Mucosa of stomach (tissue), 1 donor: ENCODE measurements at regions not wholly inside any gene's neighbourhood (a gene's known extent, or its start where the extent isn't known, plus 50 kb on each side); places are given as distances from the start of the nearest gene placed in this dataset.

Experiments
- H3K27me3 ChIP-seq: one replicate; pipeline ENCODE4 v1.7.0; 2013; ENCODE audit warnings: mild to moderate bottlenecking, low read length; ENCODE audit not compliant: control insufficient read depth, insufficient read depth
- H3K36me3 ChIP-seq: one replicate; pipeline ENCODE4 v1.7.0; 2013; ENCODE audit warnings: low read length; ENCODE audit not compliant: control insufficient read depth, insufficient read depth
- H3K4me1 ChIP-seq: one replicate; pipeline ENCODE4 v1.7.0; 2013; ENCODE audit warnings: mild to moderate bottlenecking, low read length; ENCODE audit not compliant: control insufficient read depth, insufficient read depth
- H3K4me3 ChIP-seq: one replicate; pipeline ENCODE4 v1.7.0; 2013; ENCODE audit warnings: low read length
- H3K9ac ChIP-seq: one replicate; pipeline ENCODE4 v1.7.0; 2013; ENCODE audit warnings: mild to moderate bottlenecking, low read length, moderate library complexity
- H3K9me3 ChIP-seq: one replicate; pipeline ENCODE4 v1.7.0; 2013; ENCODE audit warnings: mild to moderate bottlenecking, low read length, moderate library complexity; ENCODE audit not compliant: control insufficient read depth
- donor health status: Pancreatic carcinoma.

GRCh38 chr9:16309469-16310271 is 560.8 kb downstream of the BNC2 start:
- Histone ChIP-seq H3K27me3 (no peaks in the 10 kb centered on the region), H3K4me1 (no peaks in the 10 kb centered on the region), H3K36me3 (no peaks in the 10 kb centered on the region), H3K4me3 (no peak overlapping the region), H3K9me3 (no peaks in the 10 kb centered on the region), H3K9ac (no peak overlapping the region)

DNA sequence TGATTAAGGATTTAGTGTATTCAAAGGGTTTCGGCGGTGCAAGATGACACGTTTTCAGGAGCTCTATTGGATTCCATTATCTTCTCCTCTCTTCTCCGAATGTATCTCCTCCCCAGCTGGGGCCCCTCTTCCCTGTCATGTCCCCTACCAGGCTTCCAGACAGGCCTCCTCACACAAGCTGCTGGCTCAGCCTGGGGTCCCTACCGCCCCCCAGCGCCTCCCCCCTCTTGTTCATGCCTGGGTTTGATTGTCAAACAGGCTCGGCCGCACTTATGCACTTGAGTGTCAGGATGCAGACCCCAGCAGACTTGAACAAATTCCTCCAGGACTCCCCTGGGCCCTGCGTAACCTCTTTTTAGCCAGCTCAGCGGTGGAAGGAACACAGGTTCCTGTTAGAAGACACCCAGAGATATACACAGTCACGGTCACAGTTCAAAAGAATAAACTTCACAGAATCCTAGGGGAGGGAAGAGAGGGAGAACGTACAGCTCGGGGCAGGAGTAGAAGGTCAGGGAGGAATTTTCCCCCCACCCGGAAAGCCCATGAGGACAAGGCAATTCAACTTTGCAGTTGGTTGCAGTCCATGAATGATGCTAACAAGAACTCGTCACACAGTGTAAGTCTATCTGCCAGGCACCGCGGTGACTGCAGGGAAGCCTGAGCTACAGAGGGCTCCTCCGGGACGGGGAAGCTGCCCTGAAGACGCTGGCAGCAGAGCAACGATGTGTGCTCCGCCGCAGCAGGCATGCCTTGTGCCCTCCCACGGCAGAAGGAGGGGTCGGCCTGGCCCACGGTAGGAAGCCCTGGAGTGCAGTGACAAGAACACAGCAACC is 560.0 kb downstream of the BNC2 start:
- no peaks in the 10 kb centered on the region for H3K36me3 ChIP-seq
- no peak overlapping the region for H3K9ac ChIP-seq
- H3K9me3 ChIP-seq: no peaks in the 10 kb centered on the region
- no peak overlapping the region for H3K4me3 ChIP-seq
- H3K4me1 ChIP-seq: no peaks in the 10 kb centered on the region
- H3K27me3 ChIP-seq: no peaks in the 10 kb centered on the region

- H3K9me3 ChIP-seq: no peaks in the 10 kb centered on the region
- no peak overlapping the region for H3K4me3 ChIP-seq
- no peaks in the 10 kb centered on the region for H3K36me3 ChIP-seq
- no peak overlapping the region for H3K9ac ChIP-seq
- H3K27me3 ChIP-seq: no peaks in the 10 kb centered on the region
- no peaks in the 10 kb centered on the region for H3K4me1 ChIP-seq
Measured at GRCh38 chr9:16312116-16312515, 558.4 kb downstream of the BNC2 start.

- no peaks in the 10 kb centered on the region for H3K27me3 ChIP-seq
- no peaks in the 10 kb centered on the region for H3K9me3 ChIP-seq
- H3K4me3 ChIP-seq: no peak overlapping the region
- no peaks in the 10 kb centered on the region for H3K36me3 ChIP-seq
- no peak overlapping the region for H3K9ac ChIP-seq
- H3K4me1 ChIP-seq: no peaks in the 10 kb centered on the region
Measured at GRCh38 chr9:16312962-16313546, 557.4 kb downstream of the BNC2 start.

GRCh38 chr9:16314476-16314875 is 556.0 kb downstream of the BNC2 start:
- H3K27me3 ChIP-seq: no peaks in the 10 kb centered on the region
- no peaks in the 10 kb centered on the region for H3K9me3 ChIP-seq
- H3K36me3 ChIP-seq: no peaks in the 10 kb centered on the region
- H3K9ac ChIP-seq: no peak overlapping the region
- no peaks in the 10 kb centered on the region for H3K4me1 ChIP-seq
- no peak overlapping the region for H3K4me3 ChIP-seq

- H3K9ac ChIP-seq: no peak overlapping the region
- no peak overlapping the region for H3K4me3 ChIP-seq
- no peaks in the 10 kb centered on the region for H3K27me3 ChIP-seq
Measured at GRCh38 chr9:16315720-16316119, 554.8 kb downstream of the BNC2 start.

GRCh38 chr9:16316456-16316855 is 554.0 kb downstream of the BNC2 start:
- Histone ChIP-seq H3K27me3 (no peaks in the 10 kb centered on the region), H3K4me3 (no peak overlapping the region), H3K9me3 (no peaks in the 10 kb centered on the region), H3K4me1 (no peaks in the 10 kb centered on the region), H3K36me3 (no peaks in the 10 kb centered on the region), H3K9ac (no peak overlapping the region)

More at GRCh38 chr9:16315720-16316119, 554.8 kb downstream of the BNC2 start:
- Histone ChIP-seq H3K9me3 (no peaks in the 10 kb centered on the region), H3K36me3 (no peaks in the 10 kb centered on the region), H3K4me1 (no peaks in the 10 kb centered on the region)

DNA sequence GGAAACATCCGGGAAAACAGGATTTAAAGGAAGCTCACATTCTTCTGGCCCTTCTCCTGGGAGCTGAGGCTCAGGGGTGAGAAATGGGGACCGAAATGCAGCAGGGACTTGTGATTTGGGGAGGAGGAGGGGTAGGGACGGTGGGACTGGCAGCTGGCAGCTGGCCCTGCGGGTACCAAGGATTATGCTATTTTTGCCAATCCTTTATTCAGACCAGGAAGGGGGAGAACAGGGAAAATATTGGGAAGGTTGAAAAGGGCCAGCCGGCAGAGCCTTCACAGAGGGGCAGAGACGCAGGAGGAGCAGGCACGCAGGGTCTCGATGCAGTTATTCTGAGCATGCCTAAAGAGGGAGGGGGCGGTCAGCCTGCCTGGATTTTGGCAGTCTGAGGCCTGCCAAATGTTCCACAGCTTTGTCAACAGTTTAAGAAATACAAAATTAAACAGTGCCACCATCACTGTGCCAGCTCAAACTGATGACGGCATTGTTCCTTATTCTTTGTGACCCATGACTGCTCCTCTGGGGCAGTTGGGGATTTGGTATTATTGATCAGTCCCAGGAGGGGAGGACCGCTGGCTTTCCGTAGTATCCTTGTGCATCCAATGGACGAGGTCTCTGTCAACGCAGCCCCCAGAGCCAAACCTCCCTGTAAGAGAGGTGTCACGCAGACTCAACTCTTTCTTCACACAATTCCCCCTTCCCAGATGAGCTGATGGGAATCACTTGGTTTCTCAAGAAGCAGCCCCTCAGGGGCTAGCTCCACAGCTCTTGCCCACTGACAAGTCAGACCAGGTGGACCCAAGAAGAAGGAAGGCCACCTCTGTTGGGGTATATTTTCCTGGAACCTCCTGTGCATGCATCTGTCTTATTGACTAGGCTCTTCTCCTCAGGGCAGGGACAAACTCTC is 553.3 kb downstream of the BNC2 start:
- no peaks in the 10 kb centered on the region for H3K27me3 ChIP-seq
- H3K4me1 ChIP-seq: no peaks in the 10 kb centered on the region
- H3K4me3 ChIP-seq: no peak overlapping the region

GRCh38 chr9:16318516-16319060 is 551.9 kb downstream of the BNC2 start:
- Histone ChIP-seq H3K9ac (no peak overlapping the region), H3K36me3 (no peaks in the 10 kb centered on the region), H3K9me3 (no peaks in the 10 kb centered on the region), H3K4me3 (no peak overlapping the region), H3K27me3 (no peaks in the 10 kb centered on the region), H3K4me1 (no peaks in the 10 kb centered on the region)

More for the DNA sequence above, 553.3 kb downstream of the BNC2 start:
- no peaks in the 10 kb centered on the region for H3K36me3 ChIP-seq
- H3K9ac ChIP-seq: no peak overlapping the region
- H3K9me3 ChIP-seq: no peaks in the 10 kb centered on the region

DNA sequence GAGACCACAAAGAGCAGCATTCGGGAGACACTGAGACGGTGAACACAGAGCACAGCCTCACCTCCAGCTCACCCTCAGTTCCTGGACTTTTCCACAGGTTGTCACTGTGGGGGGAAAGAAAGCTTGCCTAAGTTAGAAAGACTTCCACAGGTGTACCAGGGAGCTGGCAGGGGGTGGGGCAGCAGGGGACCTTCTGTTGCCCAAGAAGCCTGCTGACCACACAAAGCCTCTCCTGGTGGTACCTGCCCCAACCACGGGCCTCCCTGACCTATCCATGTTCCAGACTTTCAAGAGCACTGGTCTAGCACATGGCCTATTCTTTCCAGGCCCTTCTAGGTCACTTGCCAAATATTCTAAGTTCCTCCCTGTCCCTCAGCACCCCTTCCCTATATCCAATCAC is 550.8 kb downstream of the BNC2 start:
- no peaks in the 10 kb centered on the region for H3K27me3 ChIP-seq
- no peak overlapping the region for H3K9ac ChIP-seq
- H3K4me1 ChIP-seq: no peaks in the 10 kb centered on the region

DNA sequence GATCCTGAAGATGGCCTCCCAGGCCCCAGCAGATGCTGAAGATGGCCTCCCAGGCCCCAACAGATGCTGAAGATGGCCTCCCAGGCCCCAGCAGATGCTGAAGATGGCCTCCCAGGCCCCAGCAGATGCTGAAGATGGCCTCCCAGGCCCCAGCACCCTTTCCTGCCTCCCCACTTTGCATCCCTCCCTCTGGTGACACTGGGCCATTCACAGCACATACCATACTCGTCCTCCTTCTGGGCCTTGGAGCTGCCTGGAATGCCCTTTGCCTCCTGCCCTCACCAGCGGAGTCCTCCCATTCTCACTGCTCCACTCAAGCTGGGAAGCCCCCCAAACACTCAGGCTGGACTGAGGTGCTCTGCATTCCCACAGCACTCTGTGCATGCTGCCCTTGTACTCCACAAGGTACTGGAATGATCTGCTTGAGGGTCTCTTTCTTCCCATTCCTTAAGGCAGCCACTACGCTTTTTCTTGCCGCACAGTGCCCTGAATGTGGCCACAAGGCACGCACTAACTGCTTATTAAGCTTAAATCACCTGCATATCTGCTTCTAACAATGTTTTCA is 550.0 kb downstream of the BNC2 start:
- Histone ChIP-seq H3K4me1 (no peaks in the 10 kb centered on the region), H3K9ac (no peak overlapping the region), H3K27me3 (no peaks in the 10 kb centered on the region), H3K9me3 (no peaks in the 10 kb centered on the region), H3K36me3 (no peaks in the 10 kb centered on the region), H3K4me3 (no peak overlapping the region)

More for the DNA sequence above, 550.8 kb downstream of the BNC2 start:
- Histone ChIP-seq H3K9me3 (no peaks in the 10 kb centered on the region), H3K36me3 (no peaks in the 10 kb centered on the region), H3K4me3 (no peak overlapping the region)
